CD4-positive, alpha-beta T cell treated with Interferon gamma for 1 hour (primary cell): ENCODE measurements at regions not wholly inside any gene's neighbourhood (a gene's known extent, or its start where the extent isn't known, plus 50 kb on each side); places are given as distances from the start of the nearest gene placed in this dataset.
"Not testable (repeated sequence)": the region's sequence is repeated elsewhere in the genome, so short reads cannot be mapped to it uniquely, and the experiment has no call there.

Experiments
- DNase-seq: peaks from one replicate; pipeline ENCODE4 v3.0.0-alpha.2; 2020

DNA sequence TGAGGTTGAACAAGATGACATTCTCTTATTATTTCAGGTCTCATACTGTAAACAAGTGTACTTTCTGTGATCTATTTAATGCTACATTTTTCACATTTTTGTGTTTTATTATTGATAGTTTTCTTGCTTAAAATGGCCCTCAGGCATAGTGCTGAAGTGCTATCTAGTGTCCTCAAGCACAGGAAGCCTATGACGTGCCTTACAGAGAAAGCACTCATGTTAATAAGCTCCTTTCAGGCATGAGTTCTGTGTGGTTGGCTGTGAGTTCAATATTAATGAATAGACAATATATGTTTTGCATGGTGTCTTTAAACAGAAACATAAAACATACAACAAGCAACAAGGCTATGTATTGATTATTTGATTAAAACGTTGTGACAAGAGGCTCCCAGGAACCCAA is 450.1 kb downstream of the PLK2 start:
- DNase-seq, result no peak

DNA sequence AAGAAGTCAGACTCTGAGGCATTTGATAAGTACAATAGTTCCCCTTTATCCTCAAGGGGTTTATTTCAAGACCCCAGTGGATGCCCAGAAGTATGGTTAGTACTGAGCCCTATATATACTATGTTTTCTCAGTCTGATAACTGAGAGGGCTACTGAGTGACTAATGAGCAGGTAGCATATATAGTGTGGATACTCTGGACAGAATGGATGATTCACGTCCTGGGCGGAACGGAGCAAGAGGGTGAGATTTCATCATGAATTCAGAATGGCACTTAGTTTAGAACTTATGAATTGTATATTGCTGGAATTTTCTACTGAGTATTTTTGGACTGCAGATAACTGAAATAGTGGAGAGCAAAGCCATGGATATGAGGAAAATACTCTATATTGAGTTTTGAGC is 457.6 kb downstream of the PLK2 start:
- DNase-seq, result no peak

DNA sequence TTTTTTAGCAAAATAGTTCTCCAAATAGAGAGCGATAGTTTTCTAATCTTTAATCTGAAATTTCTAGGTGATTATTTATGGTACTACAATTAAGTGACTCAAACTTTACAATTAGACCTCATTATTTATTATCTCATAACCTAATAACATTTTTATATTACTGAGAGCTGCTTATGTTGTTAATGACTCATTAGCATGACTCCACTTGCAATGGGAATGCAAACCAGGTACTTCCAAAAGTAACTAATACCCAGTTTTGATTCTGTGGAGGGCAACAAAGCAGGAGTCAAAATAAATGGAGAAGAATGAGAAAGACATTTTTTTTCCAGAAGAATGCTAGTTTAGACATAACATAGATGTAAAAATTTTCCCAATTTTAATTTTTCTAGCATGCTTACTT is 466.0 kb downstream of the PLK2 start:
- DNase-seq, result no peak

DNA sequence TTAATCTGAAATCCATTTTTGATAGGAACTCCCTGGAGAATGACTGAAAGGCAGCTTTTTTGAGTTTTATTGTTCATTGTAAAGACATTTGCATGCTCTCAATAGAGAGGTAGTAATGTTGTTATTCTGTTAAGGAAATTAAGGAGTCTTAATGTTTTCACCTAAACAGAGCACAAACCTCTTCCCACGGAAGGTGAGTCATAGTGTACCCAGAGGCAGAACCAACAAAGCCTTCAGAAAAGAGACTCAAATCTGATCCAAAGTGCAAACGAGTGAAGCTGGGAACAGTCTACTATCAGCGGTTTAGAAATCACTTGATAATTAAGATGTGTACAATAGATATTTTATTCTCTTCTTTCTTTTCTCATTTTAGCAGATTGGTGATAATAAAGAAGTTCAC is 470.5 kb downstream of the PLK2 start:
- no peak for DNase-seq

DNA sequence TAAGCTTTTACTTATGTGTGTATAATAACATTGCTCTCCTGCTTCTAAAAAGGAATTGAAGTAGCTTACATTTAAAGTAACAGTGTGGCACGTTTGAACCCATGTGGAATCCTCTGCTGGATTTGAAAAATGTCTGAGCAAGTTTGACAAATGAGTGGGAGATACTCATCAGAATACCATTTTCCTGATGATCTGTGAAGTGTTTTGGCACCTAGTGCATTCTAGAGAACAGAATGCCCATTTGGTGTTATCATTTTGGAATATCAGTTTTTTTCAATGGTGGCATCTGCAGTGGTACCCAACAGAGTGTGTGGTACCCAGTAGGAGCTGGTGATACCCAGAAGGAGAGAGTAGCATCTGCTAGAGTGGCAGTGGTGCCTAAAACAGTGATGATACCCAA is 471.1 kb downstream of the PLK2 start:
- DNase-seq, result no peak

DNA sequence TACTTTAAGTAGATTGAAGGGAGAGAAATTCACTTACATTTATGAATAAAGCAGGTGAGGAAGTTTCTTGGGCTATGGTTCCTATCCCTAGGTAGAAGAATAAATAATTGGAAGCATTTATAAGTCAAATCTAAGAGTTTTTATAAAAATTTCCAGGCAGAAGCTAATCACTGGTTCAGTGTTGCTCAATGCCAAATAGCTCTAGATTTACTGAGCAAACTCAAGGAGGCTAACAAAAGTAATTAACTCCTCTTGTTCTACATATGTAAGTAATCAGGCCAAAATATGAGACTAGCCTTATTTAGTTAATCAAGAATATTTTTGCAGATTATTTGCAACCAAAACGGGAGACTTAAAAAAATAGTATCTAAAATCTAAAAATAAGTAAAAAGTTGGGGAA is 472.3 kb downstream of the PLK2 start:
- no peak for DNase-seq

DNA sequence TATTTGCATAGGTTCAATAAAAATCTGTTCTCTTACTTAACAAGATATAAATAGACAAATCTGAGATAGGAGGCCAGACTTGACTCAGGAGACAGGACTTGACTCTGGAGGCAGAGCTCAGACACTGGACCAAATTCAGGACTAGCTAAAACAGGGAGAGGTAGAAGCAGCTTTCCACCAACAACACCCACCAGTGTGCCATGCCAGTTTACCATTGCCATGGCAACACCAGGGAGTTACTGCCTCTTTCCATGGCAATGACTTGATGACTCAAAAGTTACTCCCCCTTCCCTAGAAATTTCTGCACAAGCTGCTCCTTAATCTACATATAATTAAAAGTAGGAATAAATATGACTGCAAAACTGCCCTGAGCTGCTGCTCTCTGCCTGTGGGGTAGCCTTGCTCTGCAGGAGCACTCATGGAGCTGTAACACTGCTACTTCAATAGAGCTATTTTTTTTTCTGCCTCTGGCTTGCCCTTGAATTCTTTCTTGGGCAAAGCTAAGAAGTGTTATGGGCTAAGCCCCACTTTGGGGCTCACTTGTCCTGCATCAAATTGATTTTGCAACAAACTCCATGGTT is 473.0 kb downstream of the PLK2 start:
- no peak for DNase-seq

DNA sequence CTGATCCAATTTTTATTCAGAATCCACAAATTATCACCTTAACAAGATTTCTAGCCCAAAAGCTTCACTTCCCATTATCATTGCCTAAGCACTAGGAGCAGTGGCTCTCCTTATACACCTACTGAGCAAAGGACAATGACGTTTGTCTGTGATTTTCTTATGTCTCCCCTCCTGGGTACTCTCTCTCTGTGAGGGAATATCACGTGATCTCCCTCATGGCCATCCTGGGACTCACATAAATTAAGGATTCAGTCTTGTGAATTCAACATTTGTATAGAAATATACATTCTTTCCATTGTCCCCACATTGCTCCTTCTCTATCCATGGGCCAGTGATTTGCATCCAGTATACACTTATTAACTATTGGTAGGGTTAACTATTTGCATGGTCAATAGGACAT is 476.5 kb downstream of the PLK2 start:
- no peak for DNase-seq

DNA sequence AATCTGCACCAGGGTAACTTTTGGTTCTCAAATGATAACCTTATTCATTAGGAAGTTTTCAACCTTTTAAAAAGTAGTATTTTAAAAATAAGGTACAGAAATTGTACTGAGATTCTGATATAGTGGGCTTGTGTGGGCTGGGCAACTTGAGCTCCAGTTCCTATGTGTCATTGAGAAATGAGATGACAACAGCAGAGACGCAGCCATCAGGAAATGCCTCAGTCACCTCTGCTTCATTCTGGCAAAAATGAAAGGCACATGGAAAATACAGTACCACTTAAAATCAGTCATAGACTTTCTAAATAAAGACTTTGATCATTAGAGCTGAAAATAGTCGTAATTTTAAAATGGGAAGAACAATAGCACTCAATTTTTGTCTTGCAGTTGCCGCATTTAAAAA is 480.2 kb downstream of the PLK2 start:
- no peak for DNase-seq

DNA sequence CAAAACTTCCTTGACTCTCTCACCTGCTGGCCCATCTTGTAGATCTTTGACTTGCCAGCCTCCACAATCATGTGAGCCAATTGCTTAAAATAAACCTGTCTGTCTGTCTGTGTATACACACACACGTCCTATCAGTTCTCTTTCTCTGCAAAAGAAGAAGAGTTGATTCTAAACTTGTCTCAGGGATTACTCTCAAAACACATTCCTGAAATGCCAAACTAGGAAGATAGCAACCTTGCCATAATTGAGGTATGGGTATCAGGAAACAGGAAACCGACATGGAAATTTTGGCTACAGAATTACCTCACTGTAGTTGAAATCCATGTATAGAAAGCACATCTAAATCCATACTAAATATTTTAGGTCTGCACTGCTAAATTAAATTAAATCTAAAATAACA is 483.4 kb downstream of the PLK2 start:
- DNase-seq, result no peak

DNA sequence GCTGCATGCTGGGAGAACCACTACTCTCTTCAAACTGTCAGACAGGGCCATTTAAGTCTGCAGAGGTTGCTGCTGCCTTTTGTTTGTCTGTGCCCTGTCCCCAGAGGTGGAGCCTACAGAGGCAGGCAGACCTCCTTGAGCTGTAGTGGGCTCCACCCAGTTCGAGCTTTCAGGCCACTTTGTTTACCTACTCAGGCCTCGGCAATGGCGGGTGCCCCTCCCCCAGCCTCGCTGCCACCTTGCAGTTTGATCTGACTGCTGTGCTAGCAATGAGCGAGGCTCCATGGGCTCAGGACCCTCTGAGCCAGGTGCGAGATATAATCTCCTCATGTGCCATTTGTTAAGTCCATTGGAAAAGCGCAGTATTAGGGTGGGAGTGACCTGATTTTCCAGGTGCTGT is 487.8 kb downstream of the PLK2 start:
- DNase-seq, result not testable (repeated sequence)

DNA sequence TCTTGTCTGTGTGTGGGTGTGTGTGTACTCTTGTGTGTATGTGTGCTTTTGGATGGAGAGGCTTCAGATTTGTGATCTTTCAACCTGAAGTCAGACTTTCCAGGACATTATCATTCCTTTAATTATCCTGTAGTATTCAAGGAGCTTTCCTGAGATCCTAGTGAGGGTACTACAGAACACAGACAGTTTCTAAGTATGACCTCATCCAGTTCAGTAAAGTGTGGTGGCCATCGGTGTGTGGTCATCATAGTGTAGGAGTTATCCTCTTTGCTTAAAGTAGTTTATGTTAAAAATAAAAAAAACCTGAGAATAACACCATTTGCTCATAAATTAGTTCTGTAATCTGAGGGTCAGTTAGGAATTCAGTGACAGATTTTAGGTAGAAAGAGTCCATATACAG is 478.0 kb upstream of the ACTBL2 start:
- DNase-seq, result no peak

DNA sequence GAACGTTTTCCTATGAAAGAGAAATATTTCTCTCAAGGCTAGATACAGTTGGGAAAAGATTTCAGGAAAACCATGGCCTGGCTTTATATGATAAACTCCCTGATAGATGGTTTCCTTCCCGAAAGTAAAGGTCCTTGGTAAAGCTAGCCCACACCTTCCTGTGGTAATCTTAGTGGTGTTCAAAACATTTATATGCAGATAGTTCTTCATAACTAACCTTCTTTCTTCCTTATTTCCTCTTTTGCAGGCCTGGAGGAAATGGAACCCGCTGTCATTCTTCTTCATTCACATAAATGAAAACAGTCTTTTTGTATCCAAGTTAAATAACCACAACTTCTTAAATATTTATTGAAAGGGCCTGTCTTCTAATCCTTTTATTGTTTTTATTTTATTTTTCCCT is 474.0 kb upstream of the ACTBL2 start:
- no peak for DNase-seq

DNA sequence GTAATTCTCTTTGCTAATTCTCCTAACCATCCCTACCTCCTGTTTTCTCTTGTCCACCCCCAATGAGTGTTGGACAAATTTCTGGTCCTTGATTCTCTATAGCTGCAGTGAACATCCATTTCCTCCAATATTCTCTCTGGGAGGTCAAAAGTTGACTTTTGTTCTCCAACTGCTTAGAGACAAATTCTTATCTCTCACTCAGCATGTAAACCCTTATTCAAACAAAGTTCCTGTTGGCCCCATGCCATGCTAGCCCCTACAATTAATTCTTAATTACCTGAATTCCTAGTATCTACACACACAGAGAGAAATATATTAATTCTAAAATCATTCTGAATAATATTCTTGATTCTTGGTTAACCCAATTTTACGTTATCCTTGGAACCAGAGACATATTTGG is 472.9 kb upstream of the ACTBL2 start:
- DNase-seq, result no peak

DNA sequence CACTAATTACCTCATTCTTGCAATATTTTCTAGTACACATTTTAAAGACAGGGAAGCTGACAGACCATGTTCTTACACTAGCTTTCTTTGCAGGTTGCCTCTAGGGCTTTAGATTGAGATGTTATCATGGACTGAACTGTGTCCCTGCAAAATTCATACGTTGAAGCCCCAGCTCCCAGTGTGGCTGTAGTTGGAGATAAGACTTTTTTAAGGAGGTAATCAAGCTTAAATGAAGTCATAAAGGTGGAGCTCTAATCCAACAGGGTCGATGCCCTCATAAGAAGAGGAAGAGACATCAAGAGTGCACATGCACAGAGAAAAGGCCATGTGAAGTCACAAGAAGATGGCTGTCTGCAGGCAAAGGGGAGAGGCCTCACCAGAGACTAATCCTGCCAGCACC is 471.2 kb upstream of the ACTBL2 start:
- DNase-seq, result no peak

DNA sequence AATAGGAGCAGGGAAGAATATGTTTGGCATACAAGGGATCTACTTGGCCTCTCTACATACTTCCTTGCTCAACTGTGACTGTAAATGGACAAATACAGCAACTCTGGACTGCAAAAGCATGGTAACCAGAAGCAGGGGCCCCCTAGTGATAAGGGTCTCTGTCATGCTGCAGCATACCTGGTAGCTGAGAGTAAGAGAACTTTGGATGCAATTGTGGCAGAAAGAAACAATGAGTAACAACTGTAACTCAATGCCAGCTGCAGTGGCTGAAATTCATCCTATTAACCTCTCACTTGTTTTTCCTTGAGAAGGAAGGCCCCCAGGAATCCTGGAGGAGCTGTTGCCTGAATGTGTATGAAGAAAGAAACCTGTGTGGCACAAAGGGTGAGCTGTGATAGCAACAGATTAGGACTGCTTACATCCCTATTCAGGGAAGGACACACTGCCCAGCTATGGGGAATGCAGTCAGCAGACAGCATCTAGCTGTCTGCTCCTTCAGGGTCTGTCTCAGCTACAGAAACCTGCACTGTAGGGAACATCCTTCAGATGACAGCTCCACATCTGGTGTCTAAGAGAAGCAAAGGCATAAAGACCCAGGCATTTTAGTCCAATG is 468.1 kb upstream of the ACTBL2 start:
- no peak for DNase-seq

DNA sequence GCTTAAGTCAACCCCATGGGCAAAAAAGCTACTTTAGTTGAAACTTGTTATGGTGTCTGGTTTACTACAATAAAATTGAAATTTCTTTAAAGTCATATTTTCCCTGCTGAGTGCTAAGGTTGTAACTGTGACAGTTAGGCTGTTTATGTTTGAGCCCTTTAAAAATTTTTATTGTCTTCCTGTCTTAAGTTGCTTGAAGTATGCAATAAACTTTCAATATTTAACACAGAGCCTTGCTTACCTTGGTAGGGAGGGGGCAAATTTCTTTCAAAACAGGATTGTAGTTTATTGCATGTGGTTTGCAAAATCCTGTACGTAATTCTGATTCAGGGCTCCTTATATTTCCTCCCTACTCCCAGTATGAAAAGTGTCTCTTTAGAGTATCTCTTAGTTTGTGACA is 465.5 kb upstream of the ACTBL2 start:
- no peak for DNase-seq

DNA sequence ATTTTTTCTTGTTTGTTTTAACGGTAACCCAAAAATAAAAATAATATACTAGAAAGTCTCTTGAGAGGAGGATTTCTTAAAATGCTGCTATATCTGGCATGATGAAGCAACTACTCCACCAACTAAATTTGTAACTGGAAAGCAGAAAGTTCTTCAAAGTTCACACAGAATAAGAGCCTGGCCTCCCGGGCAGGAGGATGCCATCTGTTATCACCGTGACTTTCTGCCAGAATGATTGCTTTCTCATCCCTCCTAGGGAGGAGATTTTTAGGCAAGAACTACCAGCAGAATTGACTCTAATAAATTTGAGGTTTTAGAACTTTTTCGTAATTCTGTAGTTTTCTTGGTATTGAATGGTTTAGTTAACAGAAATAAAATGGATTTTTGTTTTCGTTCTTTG is 464.6 kb upstream of the ACTBL2 start:
- no peak for DNase-seq

DNA sequence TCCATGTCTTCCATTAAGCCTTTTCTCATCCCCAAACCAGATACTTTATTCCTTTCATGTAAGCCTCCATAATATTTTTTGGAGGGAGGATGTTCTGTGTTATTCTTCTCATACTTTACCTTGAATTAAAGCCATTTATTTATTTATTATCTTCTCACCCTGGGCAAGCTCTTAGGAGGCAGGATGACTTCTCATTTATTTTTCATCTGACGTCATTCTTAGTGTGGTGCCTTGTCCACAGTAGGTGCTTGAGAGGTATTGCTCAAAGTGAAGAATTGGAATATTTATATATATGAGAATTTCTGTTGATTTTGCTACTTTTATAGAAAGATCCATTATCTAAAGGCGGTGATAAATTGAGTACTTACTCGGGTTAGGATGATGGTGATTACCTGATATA is 458.3 kb upstream of the ACTBL2 start:
- no peak for DNase-seq

DNA sequence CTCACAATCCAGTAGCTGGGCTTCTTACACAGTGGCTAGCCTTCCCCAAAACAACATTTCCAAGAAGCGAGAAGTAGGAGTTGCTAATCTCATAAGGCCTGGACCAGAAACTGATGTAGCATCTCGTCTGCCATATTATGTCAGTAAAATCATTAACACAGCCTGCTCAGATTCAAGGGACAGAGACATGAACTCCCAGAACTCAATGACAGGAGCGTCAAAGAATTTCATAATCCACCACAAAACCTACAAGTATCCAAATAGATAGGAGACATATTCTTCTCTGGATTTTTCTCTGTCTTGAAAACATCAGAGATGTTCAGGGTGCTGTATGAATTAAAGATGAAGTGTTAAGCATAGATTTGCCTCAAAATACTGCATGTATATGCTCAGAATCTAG is 457.6 kb upstream of the ACTBL2 start:
- DNase-seq, result no peak

DNA sequence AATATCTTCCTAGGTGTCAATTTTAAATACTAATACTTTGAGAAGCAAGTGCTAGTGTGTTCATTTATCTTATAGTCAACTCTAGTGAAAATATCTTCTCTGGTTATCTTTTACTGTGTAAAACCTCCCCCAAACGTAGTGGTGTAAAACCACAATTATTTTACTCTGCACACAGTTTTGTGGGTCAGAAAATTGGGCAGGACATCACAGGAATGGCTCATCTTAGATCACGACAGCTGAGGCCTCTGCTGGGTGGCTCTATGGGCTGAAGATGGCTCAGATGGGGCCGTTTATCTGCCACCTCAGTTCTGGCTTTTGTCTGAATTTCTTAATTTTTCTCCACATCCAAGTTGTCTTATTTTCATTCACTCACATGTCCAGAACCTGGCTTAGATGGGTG is 457.2 kb upstream of the ACTBL2 start:
- DNase-seq, result no peak

DNA sequence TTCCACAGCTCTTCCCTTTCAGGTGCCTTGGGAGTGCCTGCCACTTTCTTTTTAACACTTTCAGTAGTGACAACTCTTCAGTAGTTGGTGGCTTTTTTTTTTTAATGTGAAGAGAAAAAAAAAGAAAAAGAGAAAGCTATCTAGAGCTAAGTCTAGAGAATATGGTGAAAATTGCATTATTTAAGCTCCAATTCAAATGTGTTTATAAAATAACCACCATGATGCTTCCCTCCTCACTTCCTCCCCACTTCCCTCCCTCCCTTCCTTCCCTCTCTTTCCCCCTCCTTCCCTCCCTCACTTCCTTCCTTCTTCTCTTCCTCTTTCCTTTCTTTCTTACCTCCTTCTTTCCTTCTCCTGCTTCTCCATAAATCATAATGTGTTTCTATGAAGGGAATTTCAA is 456.7 kb upstream of the ACTBL2 start:
- DNase-seq, result no peak

DNA sequence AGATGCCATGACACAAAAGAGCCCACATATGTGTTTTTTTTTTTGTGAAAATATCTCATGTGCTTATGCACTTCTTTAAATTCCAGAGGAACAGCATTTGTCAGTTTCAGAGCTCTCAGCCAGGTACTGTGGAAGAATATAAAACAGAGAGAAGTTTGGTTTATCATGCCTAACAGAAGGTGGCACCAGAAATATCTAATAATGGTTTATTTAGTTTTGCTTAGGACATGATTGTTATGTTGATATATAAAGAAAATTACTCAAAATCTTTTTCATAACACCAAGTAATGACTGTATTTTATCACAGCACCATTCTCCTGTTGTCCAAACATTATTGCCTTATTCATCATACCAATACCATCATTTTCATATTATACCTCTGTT is 455.6 kb upstream of the ACTBL2 start:
- no peak for DNase-seq

DNA sequence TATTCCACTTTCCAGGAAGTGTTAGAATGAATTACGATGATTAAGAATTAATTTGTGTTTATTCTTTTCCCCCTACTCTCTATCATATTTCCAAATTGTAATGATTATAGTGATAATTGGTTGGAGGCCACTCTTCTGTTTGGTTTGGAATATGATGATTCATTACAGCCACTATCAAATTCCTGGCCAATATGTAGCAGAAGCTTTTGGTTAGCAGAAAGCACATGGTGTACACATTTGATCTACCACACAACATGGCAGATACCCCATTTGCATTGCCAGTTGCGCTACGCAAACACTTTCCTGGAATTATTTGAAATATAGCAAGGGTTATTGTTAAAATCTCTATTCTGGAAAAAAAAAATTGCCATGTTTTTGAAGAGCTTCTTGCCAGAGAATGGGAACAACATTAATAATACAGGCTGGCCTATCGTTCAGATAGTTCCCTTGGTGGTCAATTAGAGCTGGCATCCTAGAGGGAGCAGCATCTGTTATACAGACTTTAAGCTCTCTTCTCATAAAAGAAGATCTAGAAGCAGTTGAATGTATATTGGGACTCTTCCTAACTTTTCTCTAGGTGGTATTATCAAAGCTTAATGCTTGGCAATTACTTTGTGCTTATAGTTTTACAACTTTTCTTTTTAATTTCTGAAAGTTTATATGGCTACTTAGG is 455.0 kb upstream of the ACTBL2 start:
- DNase-seq, result no peak

DNA sequence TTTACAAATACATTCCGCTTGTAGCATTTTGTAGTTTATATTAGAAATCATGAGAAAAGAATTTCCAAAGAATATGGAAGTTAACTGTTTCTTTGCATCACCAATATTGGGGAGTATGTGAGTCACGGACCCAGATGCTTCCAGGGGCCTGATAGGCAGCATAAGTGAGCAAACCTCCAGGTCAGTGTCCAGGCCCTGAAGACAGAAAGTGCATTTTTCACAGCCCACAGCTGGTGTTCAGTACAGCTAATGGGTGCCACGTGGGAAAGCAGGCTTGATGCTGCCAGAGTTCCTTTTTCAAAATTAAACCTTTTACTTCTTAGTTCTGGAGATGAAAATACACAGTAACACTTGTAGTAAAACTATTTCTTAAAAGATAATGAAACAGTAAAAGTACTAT is 454.4 kb upstream of the ACTBL2 start:
- no peak for DNase-seq
